Nucleus accumbens (tissue), 56 donors: ENCODE measurements at regions not wholly inside any gene's neighbourhood (a gene's known extent, or its start where the extent isn't known, plus 50 kb on each side); places are given as distances from the start of the nearest gene placed in this dataset.
"Not testable (repeated sequence)": the region's sequence is repeated elsewhere in the genome, so short reads cannot be mapped to it uniquely, and the experiment has no call there.

Experiments used
- DNase-seq, 56 donors: peaks; one replicate each; lab custom pipeline; 2025; lab: John Stamatoyannopoulos, UW

DNA sequence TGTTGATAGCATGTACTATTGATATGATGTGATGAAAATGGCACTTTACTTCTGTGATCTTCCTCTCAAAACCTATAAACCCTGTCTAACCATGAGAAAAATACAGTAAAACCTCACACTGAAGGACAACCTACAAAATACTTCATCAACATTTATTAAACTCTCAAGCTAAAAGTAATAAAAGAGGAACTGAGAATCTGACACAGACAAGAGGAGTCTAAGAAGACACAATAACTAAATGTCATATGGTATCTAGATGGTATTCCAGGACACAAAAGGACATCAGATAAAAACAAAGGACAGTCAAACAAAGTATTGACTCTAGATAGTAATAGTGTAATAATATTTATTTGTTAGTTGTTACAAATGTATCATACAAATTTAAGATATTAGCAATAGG is 655.3 kb downstream of the SH3BGRL start:
- DNase-seq = no peak

DNA sequence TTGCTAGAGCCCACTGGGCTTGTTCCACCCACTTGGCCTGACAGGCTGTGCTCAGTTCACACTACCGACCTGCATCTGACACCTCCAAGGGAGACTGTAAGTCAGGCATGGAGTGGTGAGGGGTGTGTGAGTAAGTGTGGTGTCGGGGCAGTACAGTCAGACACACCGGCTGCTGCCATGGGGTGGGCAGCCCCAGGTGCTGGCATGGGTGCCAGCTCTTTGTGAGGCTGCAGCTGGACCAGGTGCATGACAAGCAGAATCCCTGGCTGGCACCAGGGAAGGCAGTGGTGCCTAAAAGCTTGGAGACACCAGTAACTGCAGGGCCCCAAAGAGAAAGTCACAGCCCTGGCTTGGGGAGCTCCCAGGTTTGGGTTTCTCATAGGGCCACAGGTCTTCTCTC is 665.0 kb downstream of the SH3BGRL start:
- no peak for DNase-seq

DNA sequence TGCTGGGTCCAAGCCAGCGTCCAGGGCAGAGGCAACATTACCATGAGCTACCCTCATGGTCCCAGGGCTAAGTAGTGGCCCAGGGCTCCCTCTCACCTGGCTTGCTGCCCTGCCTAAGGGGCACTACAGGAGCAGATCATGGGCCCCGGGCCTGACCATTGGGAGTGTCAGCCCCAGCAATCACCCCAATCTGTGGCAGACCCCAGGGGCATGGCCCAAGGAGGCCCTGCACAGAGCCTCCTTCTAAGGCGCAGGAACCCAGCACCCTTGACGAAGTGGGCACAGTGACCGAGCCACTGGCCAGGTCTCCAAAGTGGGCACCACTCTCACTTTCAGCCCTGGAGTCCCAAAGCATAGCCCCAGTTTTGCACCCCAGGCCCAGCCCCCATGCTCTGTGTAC is 667.1 kb downstream of the SH3BGRL start:
- DNase-seq = no peak

DNA sequence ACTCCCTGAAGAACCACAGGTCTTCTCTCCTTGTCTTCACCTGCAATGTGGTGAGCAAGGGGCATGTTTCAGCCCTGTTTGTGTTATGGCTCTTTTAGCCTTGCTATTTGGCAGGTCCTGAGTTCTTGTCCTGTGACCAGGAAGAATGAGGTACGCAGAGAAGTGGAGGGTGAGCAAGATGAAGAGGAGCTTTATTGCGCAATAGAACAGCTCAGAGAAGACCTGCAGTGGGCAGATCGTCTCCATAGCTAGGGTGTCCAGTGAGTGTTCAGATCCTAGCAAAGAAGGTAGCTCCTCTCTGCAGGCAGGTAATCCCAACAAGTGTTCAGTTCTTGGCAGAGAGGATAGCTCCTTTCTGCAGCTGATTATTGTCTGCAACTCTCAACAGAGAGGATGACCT is 672.9 kb downstream of the SH3BGRL start:
- no peak for DNase-seq

- no peak for DNase-seq
Measured at GRCh38 chrX:81875800-81876199, 673.9 kb downstream of the SH3BGRL start.

DNA sequence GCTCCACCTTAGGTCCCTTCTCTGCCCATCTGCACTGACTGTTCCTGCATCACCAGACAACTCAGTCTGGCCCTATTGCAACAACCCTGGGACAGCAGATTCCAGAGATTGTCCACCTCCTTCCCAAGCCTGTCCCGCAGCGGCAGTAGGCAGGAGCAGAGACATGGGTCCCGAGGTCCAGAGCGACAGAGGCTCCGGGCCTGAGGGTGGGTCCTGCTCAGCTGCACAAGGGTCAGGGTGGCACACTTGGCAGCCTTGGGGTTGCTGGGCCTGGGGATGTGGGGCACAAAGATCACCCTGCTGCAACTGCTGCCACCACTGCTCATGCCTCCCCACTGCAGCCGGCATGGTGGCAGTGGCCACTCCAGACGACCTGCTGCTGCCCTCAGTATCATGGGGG is 674.5 kb downstream of the SH3BGRL start:
- no peak for DNase-seq

- DNase-seq = no peak
Measured at GRCh38 chrX:81890521-81890920, 688.6 kb downstream of the SH3BGRL start.

DNA sequence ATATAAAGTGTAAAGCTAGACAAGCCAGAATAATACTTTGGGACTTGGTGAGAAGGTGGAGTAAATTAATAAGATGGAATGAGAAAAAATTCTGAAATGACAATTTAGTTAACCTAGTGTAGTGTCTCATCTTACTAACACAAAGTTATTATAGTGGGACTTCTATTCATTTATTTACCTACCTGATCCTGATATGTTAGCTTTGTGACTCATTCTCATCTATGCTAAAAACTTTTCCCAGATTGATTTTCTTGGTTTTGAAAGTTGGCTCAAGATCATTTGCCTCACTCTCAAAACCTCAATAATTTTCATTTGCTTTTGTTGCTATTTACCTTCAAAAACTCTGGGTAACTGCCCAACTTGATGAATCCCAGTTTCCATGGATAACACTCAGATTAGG is 698.6 kb downstream of the SH3BGRL start:
- no peak for DNase-seq

- DNase-seq = no peak
Measured at GRCh38 chrX:81925812-81926211, 723.9 kb downstream of the SH3BGRL start.

DNA sequence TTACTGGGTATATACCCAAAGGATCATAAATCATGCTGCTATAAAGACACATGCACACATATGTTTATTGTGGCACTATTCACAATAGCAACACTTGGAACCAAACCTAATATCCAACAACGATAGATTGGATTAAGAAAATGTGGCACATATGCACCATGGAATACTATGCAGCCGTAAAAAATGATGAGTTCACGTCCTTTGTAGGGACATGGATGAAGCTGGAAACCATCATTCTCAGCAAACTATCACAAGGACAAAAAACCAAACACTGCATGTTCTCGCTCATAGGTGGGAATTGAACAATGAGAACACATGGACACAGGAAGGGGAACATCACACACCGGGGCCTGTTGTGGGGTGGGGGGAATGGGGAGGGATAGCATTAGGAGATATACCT is 744.0 kb downstream of the SH3BGRL start:
- DNase-seq = not testable (repeated sequence)

DNA sequence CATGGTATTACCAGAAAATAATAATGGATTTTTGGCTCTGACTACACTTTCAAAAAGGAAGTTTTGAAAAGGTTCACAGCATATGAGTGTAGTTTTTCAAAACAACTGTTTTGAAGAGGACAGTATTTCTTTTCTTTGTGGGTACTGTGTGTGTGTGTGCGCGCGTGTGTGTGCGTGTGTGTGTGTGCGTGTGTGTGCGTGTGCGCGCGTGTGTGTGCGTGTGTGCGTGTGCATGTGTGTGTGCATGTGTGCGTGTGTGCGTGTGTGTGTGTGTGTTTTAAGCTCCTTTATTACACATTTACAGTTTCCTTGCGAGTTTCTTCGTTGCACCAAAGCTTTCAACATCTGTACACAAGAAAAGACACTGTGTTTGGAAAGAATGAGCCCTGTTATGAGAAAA is 755.4 kb downstream of the SH3BGRL start:
- DNase-seq = no peak

DNA sequence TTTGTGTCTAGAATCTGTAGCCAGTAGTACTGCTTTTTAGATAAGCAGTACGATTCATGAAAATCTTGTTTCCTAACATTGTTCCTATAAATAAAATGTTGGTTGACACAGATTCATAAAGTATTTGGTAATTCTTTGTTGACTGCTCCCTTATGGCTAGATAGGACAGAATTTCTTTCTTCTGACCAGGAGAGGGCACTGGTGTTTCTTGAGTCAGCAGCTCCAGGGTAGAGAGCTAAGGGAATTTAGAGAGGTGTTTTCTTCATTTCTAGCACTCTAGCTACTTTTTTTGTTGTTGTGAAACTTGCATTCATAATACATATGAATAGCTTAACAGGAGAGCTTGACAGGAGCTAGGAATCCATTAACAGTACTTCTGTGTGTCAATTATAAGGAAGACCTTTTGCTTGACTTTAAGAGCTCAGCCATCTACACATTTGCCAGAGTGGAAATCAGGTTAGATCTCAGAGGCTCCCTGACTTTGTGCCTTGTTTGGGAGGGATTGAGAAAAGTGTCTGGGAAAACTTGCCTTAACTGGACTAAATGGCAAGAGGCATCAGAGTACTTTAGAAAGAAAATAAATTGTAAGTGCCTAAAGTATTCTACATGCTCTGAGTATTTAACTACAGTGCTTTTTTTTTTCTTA is 756.1 kb downstream of the SH3BGRL start:
- DNase-seq = peak in 2 of 56 donors; percentile 0

DNA sequence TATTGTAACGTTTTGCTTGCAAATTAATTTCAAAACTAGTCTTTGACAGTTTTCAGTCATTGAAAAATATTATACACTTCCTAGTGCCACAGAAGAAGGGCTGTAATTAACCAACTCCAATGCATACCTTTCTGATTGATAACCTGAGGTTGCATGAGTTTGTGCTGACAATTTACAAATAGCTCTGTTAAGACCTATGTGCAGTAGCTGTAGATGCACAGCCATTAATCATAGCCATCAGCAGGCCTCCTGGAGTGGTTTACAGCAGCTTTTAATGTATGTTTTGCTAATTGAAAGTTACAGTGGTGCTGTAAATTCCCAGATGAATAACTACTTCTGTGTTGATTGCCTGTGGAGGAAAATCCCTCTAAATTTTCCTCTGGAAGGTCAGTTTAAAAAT is 758.1 kb downstream of the SH3BGRL start:
- no peak for DNase-seq

DNA sequence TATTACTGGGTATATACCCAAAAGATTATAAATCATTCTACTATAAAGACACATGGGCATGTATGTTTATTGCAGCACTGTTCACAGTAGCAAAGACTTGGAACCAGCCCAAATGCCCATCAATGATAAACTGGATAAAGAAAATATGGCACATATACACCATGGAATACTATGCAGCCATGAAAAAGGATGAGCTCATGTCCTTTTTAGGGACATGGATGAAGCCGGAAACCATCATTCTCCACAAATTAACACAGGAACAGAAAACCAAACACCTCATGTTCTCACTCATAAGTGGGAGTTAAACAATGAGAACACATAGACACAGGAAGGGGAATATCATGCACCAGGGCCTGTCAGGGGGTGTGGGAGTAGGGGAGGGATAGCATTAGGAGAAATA is 772.5 kb downstream of the SH3BGRL start:
- not testable (repeated sequence) for DNase-seq

- DNase-seq = no peak
Measured at GRCh38 chrX:81979806-81980515, 778.1 kb downstream of the SH3BGRL start.

- DNase-seq = not testable (repeated sequence)
Measured at GRCh38 chrX:81987217-81987616, 785.3 kb downstream of the SH3BGRL start.

- DNase-seq = no peak
Measured at GRCh38 chrX:81996166-81996565, 794.3 kb downstream of the SH3BGRL start.

- DNase-seq = no peak
Measured at GRCh38 chrX:82029571-82030218, 827.8 kb downstream of the SH3BGRL start.

- no peak for DNase-seq
Measured at GRCh38 chrX:82031250-82031649, 829.3 kb downstream of the SH3BGRL start.

GRCh38 chrX:82038793-82039192 is 836.9 kb downstream of the SH3BGRL start:
- no peak for DNase-seq

GRCh38 chrX:82041034-82041433 is 839.1 kb downstream of the SH3BGRL start:
- no peak for DNase-seq

- no peak for DNase-seq
Measured at GRCh38 chrX:82058728-82059127, 856.8 kb downstream of the SH3BGRL start.
